Fibroblast of skin of left biceps (primary cell): ENCODE measurements at regions not wholly inside any gene's neighbourhood (a gene's known extent, or its start where the extent isn't known, plus 50 kb on each side); places are given as distances from the start of the nearest gene placed in this dataset.
A peak's percentile ranks its signal among the peaks of the same experiment; 100 is the strongest.
"Not testable (repeated sequence)": the region's sequence is repeated elsewhere in the genome, so short reads cannot be mapped to it uniquely, and the experiment has no call there.

Source experiments
- DNase-seq, 2 experiments: peaks; one replicate each; pipeline ENCODE4 v3.0.0-alpha.2; 2013; ENCODE audit warnings: low read depth in 2 of 2

DNA sequence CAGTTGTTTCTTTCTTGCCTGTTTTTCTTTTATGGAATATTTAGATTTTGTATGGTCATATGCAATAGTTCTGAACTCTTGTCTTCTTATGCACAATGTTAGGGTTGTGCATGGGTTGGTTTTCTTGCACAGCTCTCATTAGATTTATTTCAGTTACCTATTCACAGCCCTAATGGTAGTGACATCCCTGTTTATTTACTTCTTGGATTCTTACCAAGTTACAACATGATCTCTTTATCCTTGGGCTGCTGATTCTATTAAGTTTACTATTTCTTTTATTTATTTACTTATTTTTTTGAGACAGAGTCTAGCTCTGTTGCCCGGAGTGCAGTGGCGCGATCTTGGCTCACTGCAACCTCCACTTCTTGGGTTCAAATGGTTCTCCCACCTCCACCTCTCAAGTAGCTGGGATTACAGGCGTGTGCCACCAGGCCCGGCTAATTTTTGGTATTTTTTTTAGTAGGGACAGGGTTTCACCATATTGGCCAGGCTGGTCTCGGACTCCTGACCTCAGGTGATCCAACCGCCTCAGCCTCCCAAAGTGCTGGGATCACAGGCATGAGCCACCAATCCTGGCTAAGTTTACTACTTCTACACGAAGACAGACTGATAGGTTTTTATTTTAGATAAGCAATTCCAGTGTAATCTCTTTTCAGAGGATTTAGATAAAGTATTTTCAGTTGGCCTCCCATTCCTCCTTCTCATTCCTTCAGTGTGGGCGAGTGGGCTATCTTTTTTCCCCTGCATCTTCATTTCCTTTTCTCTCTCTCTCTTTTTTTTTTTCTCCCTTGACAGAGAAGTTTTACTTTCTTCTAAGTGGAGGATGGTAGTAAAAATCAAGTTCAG is 395.1 kb upstream of the RGS6 start:
- no peak for DNase-seq

DNA sequence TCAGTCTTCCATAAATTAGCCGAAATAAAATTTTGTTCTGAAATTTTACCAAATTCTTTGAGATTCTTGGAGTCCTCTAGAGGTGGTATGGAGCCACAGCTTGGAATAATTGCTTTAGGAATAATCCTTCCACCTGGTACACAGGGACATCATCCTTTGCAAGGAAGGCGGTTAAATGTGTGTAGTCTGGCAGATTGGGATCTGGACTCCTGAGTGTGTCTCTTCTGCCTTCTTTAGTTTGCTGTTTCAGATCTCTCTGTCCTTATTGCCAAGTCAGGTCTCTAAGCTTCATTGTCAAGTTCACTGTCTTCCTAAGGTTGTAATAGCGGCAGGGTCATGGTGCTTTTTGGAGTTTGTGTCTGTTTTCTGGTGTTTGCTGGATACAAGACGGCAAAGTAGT is 393.9 kb upstream of the RGS6 start:
- DNase-seq = no peak

DNA sequence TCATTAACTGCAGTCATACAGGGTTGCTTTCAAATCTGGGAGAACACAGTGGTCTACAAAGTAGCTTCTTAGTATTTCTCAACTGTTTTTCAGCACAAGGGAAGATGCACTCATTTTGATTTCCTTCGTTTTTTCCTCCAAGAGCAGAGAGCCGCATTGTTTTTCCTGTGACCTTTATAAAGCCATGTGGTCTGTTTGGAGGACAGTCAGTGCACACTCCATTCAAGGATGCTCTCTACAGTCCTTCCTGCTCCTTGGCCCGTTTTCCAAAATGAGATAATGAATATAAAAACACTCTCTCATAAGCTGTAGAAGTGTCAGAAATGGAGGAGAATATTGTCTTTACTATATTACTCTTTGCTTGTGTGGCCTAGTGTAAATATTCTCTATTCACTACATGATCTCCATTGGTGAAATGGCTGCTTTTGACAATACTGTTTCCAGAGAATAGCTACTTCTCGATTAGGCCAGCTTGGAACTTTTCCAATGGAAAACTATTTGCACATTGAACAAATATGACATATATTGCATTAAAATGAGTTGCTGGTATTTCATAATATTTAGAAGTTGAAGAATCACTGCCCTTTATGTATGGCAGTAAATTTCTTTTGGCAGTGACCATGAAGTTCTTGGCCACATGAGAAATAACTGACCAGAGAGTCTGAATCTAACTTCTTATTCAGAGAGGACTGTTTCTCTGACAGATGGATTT is 393.1 kb upstream of the RGS6 start:
- DNase-seq = peak; percentile 43 to 56

DNA sequence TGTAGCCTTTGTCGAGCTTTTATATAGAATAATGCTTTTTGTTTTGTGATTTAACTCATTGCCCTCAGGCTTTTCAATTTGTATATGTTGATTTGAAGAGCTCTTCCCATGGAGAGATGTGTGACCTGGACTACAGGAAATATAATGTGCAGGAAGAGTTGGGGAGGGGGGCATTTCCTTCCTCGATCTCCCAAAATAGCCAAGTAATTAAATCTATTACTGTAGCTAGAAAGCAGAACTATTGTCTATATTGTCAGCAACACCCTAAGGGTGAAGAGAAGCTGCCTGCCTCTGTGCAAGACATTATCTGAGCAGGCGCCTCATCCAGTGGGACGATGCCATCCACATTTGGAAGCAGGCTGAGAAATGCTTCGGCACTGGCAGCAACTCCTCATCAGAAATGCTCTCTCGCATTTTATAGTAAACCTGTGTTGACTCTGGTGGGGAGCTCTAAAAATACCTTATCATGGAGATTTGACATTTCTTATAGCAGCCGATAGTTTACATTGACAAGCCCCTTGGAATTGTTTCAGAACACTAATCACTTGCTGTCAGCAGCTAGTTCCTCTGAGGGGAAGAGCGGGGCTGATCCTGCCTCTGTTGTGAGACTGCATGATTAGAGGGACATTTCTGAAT is 392.5 kb upstream of the RGS6 start:
- DNase-seq = no peak

DNA sequence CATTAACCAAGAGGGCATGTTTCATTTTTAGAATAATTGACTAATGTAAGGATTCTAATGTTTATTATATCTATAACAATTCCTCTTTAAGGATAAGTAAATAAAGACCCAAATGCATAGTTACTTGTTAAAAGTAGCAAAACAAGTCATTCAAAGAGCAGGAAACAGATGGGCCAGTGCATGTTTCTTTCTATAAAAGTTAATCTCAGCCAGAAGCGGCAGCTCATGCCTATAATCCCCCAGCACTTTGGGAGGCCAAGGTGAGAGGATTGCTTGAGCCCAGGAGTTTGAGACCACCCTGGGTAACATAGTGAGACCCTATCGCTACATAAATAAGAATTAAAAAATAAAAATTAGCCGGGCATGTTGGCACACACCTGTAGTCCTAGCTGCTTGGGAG is 391.0 kb upstream of the RGS6 start:
- no peak for DNase-seq

DNA sequence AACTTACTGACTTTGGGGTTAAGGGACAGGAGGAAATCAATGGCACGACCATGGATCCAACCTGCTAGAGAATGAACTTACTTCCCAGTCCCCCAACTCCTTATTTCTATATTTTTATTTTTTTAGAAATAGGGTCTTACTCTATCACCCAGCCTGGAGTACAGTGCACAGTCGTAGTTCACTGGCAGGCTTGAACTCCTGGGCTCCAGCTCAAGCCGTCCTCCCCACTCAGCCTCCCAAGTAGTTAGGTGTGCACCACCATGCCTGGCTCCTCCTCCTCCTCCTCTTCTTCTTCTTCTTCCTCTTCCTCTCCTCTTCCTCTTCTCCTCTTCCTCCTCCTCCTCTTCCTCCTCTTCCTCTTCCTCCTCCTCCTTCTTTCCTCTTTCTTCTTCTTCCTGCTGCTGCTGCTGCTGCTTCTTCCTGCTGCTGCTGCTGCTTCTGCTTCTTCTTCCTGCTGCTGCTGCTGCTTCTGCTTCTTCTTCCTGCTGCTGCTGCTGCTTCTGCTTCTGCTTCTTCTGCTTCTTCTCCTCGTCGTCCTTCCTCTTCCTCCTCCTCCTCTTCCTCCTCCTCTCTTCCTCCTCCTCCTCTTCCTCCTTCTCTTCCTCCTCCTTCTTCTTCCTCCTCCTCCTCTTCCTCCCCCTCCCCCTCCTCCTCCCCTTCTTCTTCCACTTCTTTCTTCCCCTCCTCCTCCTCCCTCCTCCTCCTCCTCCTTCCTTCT is 390.1 kb upstream of the RGS6 start:
- no peak for DNase-seq

DNA sequence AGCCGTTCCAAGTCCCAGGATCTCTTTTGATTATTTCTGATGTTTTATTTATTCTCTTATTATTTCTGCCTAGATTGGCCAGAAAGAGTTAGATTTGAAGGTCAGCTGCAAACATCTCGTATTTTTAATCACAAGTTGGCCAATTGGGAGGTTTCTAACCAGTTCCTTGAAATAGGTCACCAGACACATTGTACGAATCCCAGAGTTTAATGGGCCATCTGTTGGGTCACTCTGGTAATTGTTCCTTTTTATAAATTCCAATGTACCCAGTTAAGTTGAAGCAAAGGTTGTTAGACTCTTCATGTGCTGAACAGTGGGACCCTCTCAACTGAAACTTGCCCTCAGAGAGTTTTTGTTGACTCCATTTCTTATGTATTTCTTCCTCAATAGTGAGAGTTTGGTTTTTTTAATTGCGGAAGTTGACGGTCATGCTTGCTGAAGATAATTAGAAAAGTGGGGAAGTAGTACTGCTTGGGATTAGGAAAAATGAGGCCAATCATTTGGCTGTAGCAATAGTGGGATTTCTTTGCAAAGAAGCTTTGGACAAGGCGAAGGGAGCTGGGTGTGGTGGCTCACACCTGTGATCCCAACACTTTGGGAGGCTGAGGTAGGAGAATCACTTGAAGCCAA is 382.7 kb upstream of the RGS6 start:
- DNase-seq = no peak

DNA sequence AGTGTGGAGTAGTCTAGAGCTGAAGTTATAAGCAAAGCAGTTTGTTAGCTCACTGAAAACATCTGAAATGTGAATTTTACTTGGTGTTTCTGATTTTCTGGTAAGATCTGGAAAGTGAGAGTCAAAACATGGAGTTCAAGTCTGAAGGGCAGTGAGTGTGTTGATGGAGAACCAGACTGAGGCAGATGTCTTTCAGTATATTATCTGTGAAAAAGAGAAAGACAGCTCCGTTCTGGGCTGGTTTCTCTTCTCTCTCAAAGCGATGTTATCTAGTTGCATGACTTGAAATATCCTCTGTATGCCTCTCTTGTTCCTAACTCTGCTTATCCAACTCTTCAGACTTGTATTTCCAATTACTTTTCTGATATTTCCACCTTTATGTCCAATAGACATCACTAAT is 381.9 kb upstream of the RGS6 start:
- DNase-seq = no peak

DNA sequence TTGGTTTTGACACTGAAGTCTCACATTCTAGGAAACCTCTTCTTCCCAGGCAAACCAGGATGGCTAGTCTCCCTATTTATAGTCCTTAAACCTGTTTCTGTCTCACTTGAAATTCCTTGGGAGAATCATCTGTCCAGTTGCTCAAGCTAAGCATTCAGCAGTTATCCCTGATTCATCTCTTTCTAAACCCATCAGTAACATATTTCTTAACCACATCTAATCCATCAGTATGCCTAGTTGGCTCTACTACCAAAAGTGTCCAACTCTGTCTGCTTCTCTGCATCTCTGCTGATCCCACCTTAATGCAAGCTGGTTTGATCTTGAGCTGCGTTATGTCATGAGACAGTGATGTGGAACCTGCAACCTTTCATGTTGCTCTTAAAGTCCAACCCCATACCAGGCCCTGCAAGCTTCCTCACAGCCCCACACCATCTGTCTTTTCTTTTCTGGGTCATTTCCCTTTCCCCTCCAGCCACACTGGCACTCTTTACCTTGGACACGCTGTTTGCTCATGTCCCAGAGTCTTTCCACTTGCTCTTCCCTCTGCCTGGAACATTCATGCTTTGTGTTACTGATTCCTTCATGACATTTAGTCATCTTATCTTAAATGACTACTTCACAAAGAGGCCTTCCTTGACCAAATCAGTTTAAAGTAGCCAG is 380.8 kb upstream of the RGS6 start:
- peak; percentile 71 to 72 for DNase-seq

DNA sequence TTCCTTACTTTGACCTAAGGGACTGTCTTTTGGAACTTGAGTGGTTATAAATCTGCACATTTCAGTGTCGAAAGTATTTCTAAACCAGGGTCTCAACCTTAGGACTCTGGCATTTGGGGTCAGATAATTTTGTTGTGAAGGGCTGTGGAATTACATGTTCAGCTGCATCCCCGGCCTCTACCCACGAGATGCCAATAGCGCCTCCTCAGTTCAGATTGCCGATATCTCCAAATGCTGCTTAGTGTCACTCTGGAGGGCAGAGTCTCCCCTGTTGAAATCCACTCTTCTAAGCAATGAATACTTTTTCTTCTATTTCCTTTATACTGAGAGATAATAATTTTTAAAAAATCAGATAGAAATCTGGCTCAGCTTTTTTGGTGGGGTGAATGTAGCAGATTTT is 379.4 kb upstream of the RGS6 start:
- no peak for DNase-seq

DNA sequence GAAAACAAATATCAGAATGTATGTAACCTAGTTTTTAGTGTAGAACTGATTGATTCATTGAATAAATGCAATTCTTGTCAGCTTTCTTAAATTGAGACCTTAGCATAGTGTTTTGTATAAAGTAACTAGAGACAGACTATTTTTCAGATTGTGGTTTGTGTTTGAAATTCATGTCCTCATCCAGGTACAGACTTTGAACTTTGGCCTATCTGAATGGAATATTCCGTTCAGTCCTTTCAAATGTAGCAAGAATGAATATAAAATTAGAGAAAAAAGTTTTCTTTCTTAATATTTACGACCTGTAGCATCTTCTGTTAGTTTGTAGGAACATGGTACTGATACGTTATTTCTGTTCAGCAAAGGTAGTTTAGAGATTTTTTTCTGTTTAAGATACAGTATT is 378.4 kb upstream of the RGS6 start:
- DNase-seq = no peak

DNA sequence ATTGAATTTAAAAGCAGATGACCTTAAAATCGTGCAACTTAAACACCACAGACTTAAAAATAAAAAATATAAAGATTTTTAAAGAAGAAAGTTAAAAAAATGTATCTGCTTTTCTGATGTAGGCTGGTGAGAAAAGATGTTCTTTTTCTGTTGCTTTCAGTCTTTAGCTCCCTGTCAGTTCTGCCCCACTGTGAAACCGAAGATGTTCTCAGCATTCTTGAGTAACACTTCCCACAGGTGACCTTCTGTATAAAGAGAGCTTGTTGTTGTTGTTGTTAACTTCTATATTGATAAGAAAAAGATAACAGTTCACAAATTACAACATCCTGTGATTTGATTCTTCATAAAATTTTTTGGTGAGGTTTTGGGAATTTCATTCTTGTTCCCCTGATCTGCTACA is 377.9 kb upstream of the RGS6 start:
- DNase-seq = no peak

DNA sequence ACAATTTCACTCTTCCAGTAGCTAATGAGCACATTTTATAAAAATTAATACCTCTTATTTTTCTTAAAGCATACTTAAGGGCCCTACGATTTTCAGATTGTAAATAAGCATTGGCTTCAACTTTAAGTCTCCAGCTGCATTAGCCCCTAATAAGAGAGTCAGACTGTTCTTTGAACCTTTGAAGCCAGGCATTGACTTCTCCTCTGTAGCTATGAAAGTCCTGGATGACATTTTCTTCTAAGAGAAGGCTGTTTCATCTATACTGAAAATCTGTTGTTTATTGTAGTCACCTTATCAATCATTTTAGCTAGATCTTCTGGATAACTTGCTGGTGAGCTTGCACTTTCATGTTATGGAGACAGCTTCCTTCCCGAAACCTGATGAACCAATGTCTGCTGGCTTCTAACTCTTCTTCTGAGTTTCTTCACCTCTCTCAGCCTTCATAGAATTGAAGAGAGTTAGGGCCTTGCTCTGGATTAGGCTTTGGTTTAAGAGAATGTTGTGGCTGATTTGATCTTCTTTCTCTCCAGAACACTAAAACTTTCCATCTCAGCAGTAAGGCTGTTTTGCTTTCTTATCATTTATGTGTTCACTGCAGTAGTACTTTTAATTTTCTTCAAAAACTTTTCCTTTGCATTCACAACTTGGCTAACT is 377.1 kb upstream of the RGS6 start:
- DNase-seq = no peak

DNA sequence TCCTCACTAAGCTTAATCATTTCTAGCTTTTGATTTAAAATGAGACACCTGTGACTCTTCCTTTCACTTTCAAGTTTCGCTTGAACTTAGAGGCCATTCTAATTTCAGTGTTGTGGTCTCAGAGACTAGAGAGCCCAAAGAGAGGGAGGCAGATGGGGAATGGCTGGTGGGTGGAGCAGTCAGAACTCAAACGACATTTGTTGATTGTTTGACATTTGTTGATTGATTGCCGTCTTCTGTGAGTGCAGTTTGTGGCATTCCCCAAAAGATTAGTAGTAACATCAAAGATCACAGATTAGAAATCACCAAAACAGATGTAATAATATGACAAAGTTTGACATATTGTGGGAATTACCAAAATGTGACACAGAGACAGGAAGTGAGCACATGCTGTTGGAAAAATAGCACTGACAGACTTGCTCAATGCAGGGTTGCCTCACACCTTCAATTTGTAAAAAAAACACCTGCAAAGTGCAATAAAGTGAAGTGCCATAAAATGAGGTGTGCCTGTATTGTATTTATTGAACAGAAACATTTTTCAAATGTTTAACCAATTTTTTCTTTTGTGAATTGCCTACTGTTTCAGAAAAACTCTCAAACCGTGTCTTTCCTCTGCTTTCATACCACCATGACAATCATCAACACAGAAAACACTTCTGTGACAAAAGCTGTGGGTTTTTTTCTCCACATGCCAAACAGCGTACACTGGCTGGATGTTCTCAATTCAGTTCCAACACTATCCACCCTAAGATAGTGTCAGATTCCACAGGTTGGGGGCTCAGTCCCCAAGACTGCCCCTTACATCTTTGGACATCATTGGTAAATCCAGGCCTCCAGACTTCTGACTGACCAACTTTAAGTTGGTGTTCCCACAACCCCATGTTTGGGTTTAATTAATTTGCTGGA is 376.3 kb upstream of the RGS6 start:
- DNase-seq = no peak

DNA sequence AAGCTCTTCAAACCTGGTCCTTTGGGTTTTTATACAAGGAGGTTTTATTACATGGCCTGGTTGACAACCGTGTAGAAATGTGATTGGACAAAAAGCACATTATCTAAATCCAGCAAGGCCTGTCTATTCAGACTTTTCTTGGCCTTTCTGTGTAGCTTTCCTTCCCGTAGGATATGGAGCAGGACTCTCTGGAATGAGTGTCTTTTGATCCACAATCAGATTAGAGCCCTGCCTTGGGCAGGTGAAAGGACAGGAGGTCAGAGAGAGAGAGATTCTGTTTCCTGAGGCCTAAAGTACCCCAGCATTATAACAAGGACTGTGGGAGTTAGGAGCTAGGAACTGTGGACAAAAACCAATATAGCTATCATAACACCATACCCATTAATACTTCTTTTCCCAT is 375.5 kb upstream of the RGS6 start:
- no peak for DNase-seq

DNA sequence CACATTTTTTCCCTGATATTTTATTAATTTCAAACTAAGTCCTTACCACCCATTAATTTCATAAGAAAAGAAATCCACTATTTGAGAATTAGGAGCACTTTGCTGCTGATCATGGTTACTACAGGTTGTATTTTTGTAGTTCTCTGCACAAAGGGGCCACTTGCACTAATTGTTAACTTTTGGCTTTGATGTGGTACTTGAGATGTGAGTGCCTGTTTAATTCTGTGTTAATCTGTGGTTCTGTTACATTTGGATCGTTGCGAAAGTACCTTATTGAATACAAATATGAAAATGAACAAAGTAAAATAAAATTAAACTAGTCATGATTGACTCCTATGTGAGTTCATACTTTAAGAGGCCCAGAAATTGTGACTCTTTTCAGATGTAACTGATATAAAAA is 374.9 kb upstream of the RGS6 start:
- DNase-seq = no peak

DNA sequence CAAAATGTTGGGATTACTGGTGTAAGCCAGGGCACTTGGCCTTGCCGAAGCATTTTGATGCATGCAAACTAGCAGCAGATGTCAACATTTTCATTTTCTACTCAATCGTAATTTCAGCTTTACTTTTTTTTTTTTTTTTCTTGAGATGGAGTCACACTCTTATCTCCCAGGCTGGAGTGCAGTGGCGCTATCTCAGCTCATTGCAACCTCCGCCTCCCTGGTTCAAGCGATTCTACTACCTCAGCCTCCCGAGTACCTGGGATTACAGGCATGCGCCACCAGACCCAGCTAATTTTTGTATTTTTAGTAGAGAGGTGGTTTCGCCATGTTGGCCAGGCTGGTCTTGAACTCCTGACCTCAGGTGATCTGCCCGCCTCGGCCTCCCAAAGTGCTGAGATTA is 373.3 kb upstream of the RGS6 start:
- DNase-seq = not testable (repeated sequence)

DNA sequence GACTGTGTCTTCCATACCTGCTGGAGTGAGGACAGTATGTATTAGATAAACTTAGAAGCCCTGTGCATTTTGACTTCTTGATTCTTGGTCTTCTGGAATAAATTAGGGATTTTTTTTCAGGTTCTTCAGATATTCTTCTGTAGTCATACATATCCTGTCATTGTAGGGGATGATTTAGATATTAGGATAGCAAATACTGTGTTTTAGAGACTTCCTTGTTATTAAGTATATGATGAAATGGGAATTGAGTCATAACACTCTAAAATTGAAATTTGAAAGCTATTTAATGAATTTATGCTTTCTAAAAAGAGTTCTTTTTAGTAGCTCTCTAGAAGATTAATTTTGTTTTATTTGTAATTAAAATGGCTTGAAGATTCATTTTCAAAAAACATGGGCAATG is 371.5 kb upstream of the RGS6 start:
- DNase-seq = no peak

DNA sequence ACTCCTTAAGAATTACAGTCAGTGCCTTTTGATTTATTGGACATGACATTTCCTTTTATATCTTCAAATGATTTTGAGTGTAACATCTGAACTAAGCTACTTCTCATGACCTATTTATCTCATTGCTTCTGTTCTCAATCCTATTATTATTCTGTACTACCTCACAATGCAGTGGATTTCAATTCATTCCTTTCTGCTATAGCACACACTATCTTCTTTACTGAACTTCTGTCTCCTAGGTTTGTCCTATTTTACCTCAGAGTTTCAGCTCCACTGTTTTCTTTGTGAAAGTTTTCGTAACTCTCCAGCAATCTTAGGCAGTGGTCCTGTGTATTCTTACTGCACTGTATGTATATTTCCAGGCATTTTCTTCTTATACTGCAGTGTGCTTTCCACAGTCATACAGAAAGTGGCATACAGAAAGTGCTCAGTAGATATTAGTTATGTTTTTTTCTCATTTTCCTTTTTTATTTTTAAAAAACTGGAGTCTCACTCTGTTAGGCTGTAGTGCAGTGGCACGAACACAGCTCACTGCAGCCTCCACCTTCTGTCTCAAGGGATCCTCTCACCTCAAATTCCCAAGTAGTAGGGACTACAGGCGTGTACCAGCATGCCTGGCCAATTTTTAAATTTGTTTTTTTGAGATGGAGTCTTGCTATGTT is 368.6 kb upstream of the RGS6 start:
- no peak for DNase-seq
